ENCODE measurements at regions not wholly inside any gene's neighbourhood (a gene's known extent, or its start where the extent isn't known, plus 50 kb on each side); places are given as distances from the start of the nearest gene placed in this dataset.

GRCh38 chr2:146081459-146081858 lies 1561.5 kb upstream of the ZEB2 start:
- no peak overlapping the region for H2BK20ac ChIP-seq (ENCODE audit: low read depth, low read length, poor library complexity, severe bottlenecking)
- H2BK5ac ChIP-seq (ENCODE audit: insufficient read length, low read length): no peak overlapping the region
- H3K9ac ChIP-seq (ENCODE audit: extremely low read depth, insufficient read length, low read length): no peak overlapping the region
- H2BK12ac ChIP-seq (ENCODE audit: insufficient read length, low read depth, low read length): no peak overlapping the region
- H3K4me2 ChIP-seq (ENCODE audit: insufficient read depth, insufficient read length, low read length): no peak overlapping the region
- no peak overlapping the region for H3K4ac ChIP-seq (ENCODE audit: low read depth, low read length)
- no peak overlapping the region for H3K27ac Mint-ChIP-seq
- H3T11ph ChIP-seq (ENCODE audit: low read length): no peak overlapping the region
- no peaks in the 10 kb centered on the region for H3K79me1 ChIP-seq (ENCODE audit: insufficient read depth, low read depth, low read length, poor library complexity, severe bottlenecking)
- TF ChIP-seq CTCF (conservative IDR thresholded peaks at IDR 0.05): no peak
- peaks cover 0 to 8% of the 10 kb centered on the region in 2 experiments; a peak in 3 of 5 replicates for H3K9me3 Mint-ChIP-seq
- no peak overlapping the region for H3K4me3 Mint-ChIP-seq
- H2BK120ac ChIP-seq (ENCODE audit: low read depth, low read length, poor library complexity, severe bottlenecking): no peak overlapping the region
- no peak overlapping the region for H4K91ac ChIP-seq (ENCODE audit: insufficient read length, low read depth, low read length)
- H3K36me3 Mint-ChIP-seq (ENCODE audit: insufficient read depth in 1 of 3, low read depth in 3 of 3): no peaks in the 10 kb centered on the region; a peak in 3 of 7 replicates
- H3K79me2 ChIP-seq (ENCODE audit: insufficient read depth, low read length): no peaks in the 10 kb centered on the region
- no peak overlapping the region for H2AK5ac ChIP-seq (ENCODE audit: insufficient read length, low read length)
- no peaks in the 10 kb centered on the region for H3K4me1 ChIP-seq (ENCODE audit: insufficient read depth, low read length)
- no CpG with 5 or more reads among the region's 1 CpG for WGBS (ENCODE audit: extremely low coverage, insufficient read length, low lambda C conversion rate)
- no peak overlapping the region for H3K56ac ChIP-seq (ENCODE audit: insufficient read length, low read depth, low read length)
- H3K23me2 ChIP-seq (ENCODE audit: insufficient read length, low read depth, low read length, poor library complexity, severe bottlenecking): no peaks in the 10 kb centered on the region
- H3K23ac ChIP-seq (ENCODE audit: insufficient read length, low read depth, low read length): no peak overlapping the region
- H2BK15ac ChIP-seq (ENCODE audit: low read depth, low read length): no peak overlapping the region
- no peaks in the 10 kb centered on the region for H3K9me3 ChIP-seq (ENCODE audit: control insufficient read depth, low read depth, low read length)
- no peaks in the 10 kb centered on the region for H3K4me1 Mint-ChIP-seq
- no peaks in the 10 kb centered on the region for H3K27me3 Mint-ChIP-seq (ENCODE audit: low read depth)
- H3K27ac ChIP-seq (ENCODE audit: insufficient read length, low read depth, low read length): no peak overlapping the region
- no peak overlapping the region for H3K14ac ChIP-seq (ENCODE audit: insufficient read depth, low read length)
- H3K18ac ChIP-seq (ENCODE audit: insufficient read length, low read depth, low read length): no peak overlapping the region
- no peak overlapping the region for H4K5ac ChIP-seq (ENCODE audit: insufficient read length, low read depth, low read length)
- DNase-seq: no peak
- no peak overlapping the region for H4K8ac ChIP-seq (replicated peaks; ENCODE audit: insufficient read length, low read depth, low read length)
- no peaks in the 10 kb centered on the region for H4K20me1 ChIP-seq (ENCODE audit: control insufficient read depth, insufficient read depth, insufficient read length)
- H3K27me3 ChIP-seq (ENCODE audit: insufficient read depth, low read length): no peaks in the 10 kb centered on the region
- no peak overlapping the region for H2AFZ ChIP-seq (ENCODE audit: low read length)
